PC-3 (cell line): ENCODE measurements at regions not wholly inside any gene's neighbourhood (a gene's known extent, or its start where the extent isn't known, plus 50 kb on each side); places are given as distances from the start of the nearest gene placed in this dataset.

ENCODE experiments used
- EZH2 ChIP-seq: fragments of 300-600 bp; sonication (generic); IDR thresholded peaks from one replicate; pipeline ENCODE4 v1.6.1; 2017; ENCODE audit warnings: antibody characterized with exemption, mild to moderate bottlenecking, low read length; ENCODE audit not compliant: unreplicated experiment
- EZH2phosphoT487 ChIP-seq: fragments of 300-600 bp; sonication (generic); IDR thresholded peaks from 2 replicates; pipeline ENCODE4 v1.6.1; 2018; ENCODE audit warnings: mild to moderate bottlenecking, antibody characterized with exemption, low read length, borderline replicate concordance
- TF ChIP-seq, protein P1 (sequence below): fragments of 300-600 bp; sonication (generic); conservative IDR thresholded peaks from 2 replicates; pipeline ENCODE4 v1.5.1; 2017; ENCODE audit warnings: antibody characterized with exemption, low read depth, mild to moderate bottlenecking, low read length

- TF ChIP-seq, protein P1, sequence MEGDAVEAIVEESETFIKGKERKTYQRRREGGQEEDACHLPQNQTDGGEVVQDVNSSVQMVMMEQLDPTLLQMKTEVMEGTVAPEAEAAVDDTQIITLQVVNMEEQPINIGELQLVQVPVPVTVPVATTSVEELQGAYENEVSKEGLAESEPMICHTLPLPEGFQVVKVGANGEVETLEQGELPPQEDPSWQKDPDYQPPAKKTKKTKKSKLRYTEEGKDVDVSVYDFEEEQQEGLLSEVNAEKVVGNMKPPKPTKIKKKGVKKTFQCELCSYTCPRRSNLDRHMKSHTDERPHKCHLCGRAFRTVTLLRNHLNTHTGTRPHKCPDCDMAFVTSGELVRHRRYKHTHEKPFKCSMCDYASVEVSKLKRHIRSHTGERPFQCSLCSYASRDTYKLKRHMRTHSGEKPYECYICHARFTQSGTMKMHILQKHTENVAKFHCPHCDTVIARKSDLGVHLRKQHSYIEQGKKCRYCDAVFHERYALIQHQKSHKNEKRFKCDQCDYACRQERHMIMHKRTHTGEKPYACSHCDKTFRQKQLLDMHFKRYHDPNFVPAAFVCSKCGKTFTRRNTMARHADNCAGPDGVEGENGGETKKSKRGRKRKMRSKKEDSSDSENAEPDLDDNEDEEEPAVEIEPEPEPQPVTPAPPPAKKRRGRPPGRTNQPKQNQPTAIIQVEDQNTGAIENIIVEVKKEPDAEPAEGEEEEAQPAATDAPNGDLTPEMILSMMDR = no peak
- TF ChIP-seq EZH2 (no peak), EZH2phosphoT487 (no peak)
These were observed 91.5 kb downstream of the RPL22L1 start for GRCh38 chr3:170778240-170779217.
